Retinal pigment epithelial cell (primary cell): ENCODE measurements at regions not wholly inside any gene's neighbourhood (a gene's known extent, or its start where the extent isn't known, plus 50 kb on each side); places are given as distances from the start of the nearest gene placed in this dataset.

Experiments
- DNase-seq: peaks from one replicate; pipeline ENCODE4 v3.0.0-alpha.2; 2010; ENCODE audit warnings: low read depth
- H3K4me3 ChIP-seq: 2 replicates; pipeline ENCODE4 v1.5.1; 2011; ENCODE audit warnings: mild to moderate bottlenecking, low read length, control low read depth, moderate library complexity
- CTCF ChIP-seq: conservative IDR thresholded peaks from 2 replicates; pipeline ENCODE4 v1.5.1; 2011; ENCODE audit warnings: low read depth, low read length, control low read depth, inconsistent platforms

GRCh38 chr12:4026020-4026358, 152.8 kb upstream of the PARP11 start:
- DNase-seq: no peak
- no peak for TF ChIP-seq CTCF

GRCh38 chr12:4025181-4026019, 152.2 kb upstream of the PARP11 start:
- DNase-seq: no peak
- no peak for TF ChIP-seq CTCF
- no peak overlapping the region for H3K4me3 ChIP-seq

More at GRCh38 chr12:4026020-4026358, 152.8 kb upstream of the PARP11 start:
- H3K4me3 ChIP-seq: no peak overlapping the region

- no peak for DNase-seq
- H3K4me3 ChIP-seq: no peak overlapping the region
- TF ChIP-seq CTCF: no peak
Measured at GRCh38 chr12:4024701-4025100, 151.5 kb upstream of the PARP11 start.

GRCh38 chr12:4015225-4016091, 142.3 kb upstream of the PARP11 start:
- DNase-seq: no peak
- TF ChIP-seq CTCF: no peak
- H3K4me3 ChIP-seq: no peak overlapping the region

GRCh38 chr12:4014858-4015224, 141.6 kb upstream of the PARP11 start:
- no peak overlapping the region for H3K4me3 ChIP-seq
- no peak for TF ChIP-seq CTCF
- DNase-seq: no peak

- TF ChIP-seq CTCF: no peak
- H3K4me3 ChIP-seq: no peak overlapping the region
- no peak for DNase-seq
Measured at GRCh38 chr12:4014444-4014843, 141.2 kb upstream of the PARP11 start.
